HAP-1 (cell line): ENCODE measurements at regions not wholly inside any gene's neighbourhood (a gene's known extent, or its start where the extent isn't known, plus 50 kb on each side); places are given as distances from the start of the nearest gene placed in this dataset.
"Not testable (repeated sequence)": the region's sequence is repeated elsewhere in the genome, so short reads cannot be mapped to it uniquely, and the experiment has no call there.

Experiments
- DNase-seq, 2 experiments: peaks; one replicate each; pipeline ENCODE4 v3.0.0-alpha.2; 2016 to 2020; ENCODE audit warnings: low spot score in 2 of 2
- H3K27me3 ChIP-seq: fragments of 250-450 bp; sonication (Bioruptor Pico); 2 replicates; pipeline ENCODE4 v1.5.1; 2020; ENCODE audit warnings: low read depth, mild to moderate bottlenecking, moderate library complexity
- H3K36me3 ChIP-seq: fragments of 250-450 bp; sonication (Bioruptor Pico); replicated peaks from 2 replicates; pipeline ENCODE4 v1.5.1; 2020; ENCODE audit warnings: mild to moderate bottlenecking
- H3K4me1 ChIP-seq: fragments of 250-450 bp; sonication (Bioruptor Pico); 2 replicates; pipeline ENCODE4 v1.5.1; 2020; ENCODE audit warnings: mild to moderate bottlenecking
- H3K4me3 ChIP-seq: fragments of 250-450 bp; sonication (Bioruptor Pico); 2 replicates; pipeline ENCODE4 v1.5.1; 2020; ENCODE audit warnings: mild to moderate bottlenecking, moderate library complexity
- H3K9me3 ChIP-seq: fragments of 250-450 bp; sonication (Bioruptor Pico); 2 replicates; pipeline ENCODE4 v1.5.1; 2020; ENCODE audit warnings: mild to moderate bottlenecking, moderate library complexity
- in situ Hi-C: fragments of 300-500 bp; cut with MboI; formaldehyde crosslinking; loops from 3 replicates; pipeline ENCODE4 v1.14.3; 2020; ENCODE audit warnings: low sequenced_read_pairs, inconsistent platforms, mixed read lengths

DNA sequence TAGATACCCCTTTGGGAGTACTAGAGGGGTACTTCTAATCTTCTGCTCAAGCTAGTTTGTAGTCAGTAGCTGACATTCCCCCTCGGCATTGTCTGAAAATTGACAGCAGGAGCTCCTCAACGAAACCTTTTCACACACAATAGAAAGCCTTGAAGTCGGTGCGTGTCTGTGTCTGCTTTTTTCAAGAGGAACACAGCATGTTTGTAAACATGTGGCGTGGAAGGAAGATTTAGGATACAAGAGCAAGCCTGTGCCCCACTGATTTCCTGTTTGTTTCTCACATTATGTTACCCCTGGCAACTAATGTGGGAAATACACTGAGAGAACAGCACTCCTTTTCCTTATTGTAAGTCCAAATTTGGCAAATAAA is 252.6 kb downstream of the ANKRD50 start:
- in situ Hi-C loops, result no loop called here
- peak in 1 of 2 experiments; percentile 39 for DNase-seq

GRCh38 chr4:124461592-124461991 is 250.9 kb downstream of the ANKRD50 start:
- peak in 1 of 2 experiments; percentile 46 for DNase-seq
- H3K9me3 ChIP-seq, H3K27me3 ChIP-seq, H3K4me3 ChIP-seq, H3K36me3 ChIP-seq, H3K4me1 ChIP-seq, in situ Hi-C loops: not testable (repeated sequence)

More for the DNA sequence above, 252.6 kb downstream of the ANKRD50 start:
- Histone ChIP-seq H3K36me3 (no peaks in the 10 kb centered on the region), H3K4me1 (peaks cover 2% of the 10 kb centered on the region; the same call in 1 of the 2 replicates), H3K4me3 (no peak overlapping the region), H3K27me3 (no peaks in the 10 kb centered on the region), H3K9me3 (peaks cover 7% of the 10 kb centered on the region; the same call in 1 of the 2 replicates)

- Histone ChIP-seq H3K4me1 (peaks cover 2% of the 10 kb centered on the region; the same call in 1 of the 2 replicates), H3K4me3 (no peak overlapping the region), H3K9me3 (peaks cover 7% of the 10 kb centered on the region; the same call in 1 of the 2 replicates), H3K27me3 (no peaks in the 10 kb centered on the region; the same call in 1 of the 2 replicates), H3K36me3 (no peaks in the 10 kb centered on the region)
- DNase-seq, result no peak
- in situ Hi-C loops, result no loop called here
Measured at GRCh38 chr4:124462954-124463828, 249.3 kb downstream of the ANKRD50 start.

- Histone ChIP-seq H3K9me3 (peaks cover 7% of the 10 kb centered on the region; the same call in 1 of the 2 replicates), H3K4me3 (no peak overlapping the region), H3K4me1 (no peaks in the 10 kb centered on the region), H3K27me3 (no peaks in the 10 kb centered on the region; the same call in 1 of the 2 replicates), H3K36me3 (no peaks in the 10 kb centered on the region)
- no peak for DNase-seq
- in situ Hi-C loops, result no loop called here
Measured at GRCh38 chr4:124464836-124465235, 247.7 kb downstream of the ANKRD50 start.

DNA sequence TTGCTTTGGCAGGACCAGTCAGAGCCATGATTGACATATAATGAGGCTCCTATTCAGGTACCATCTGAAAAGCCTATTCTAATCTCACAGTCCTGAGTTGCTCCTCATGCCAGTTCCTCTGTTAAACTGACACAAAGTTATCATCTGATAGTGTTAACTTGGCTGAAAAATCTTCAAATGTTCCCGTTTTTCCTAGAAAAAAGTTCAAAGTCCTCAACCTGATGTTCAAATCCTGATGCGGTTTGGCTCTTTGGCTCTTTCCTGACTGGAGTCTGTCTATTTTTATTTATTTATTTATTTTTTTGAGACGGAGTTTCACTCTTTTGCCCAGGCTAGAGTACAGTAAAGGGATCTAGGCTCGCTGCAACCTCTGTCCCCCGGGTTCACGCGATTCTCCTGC is 244.2 kb downstream of the ANKRD50 start:
- Histone ChIP-seq H3K4me1 (no peaks in the 10 kb centered on the region), H3K9me3 (peaks cover 3% of the 10 kb centered on the region), H3K4me3 (no peak overlapping the region), H3K27me3 (no peaks in the 10 kb centered on the region; the same call in 1 of the 2 replicates), H3K36me3 (no peaks in the 10 kb centered on the region)
- in situ Hi-C loops, result no loop called here
- no peak for DNase-seq

DNA sequence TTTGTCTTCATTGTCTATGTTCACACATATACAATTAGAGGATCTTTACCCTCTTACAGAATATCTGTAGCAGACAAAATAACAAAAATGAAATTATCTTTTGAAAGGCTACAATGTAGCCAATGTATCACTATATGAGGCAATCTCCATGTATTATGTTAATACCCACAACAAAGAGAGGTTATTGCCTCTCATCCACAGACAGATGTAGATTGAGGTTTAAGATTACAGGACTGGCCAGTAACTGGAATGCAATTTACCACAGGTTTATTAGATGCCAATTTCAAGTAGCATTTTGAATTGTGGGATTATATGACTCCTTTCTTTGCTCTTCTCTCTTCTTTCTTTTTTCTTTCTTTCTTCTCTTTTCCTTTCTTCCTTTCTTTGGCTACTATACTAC is 242.6 kb downstream of the ANKRD50 start:
- in situ Hi-C loops, result no loop called here
- DNase-seq, result no peak
- Histone ChIP-seq H3K4me3 (no peak overlapping the region), H3K4me1 (no peaks in the 10 kb centered on the region), H3K36me3 (no peaks in the 10 kb centered on the region), H3K27me3 (no peaks in the 10 kb centered on the region; the same call in 1 of the 2 replicates), H3K9me3 (peaks cover 3% of the 10 kb centered on the region)

- no peak for DNase-seq
- in situ Hi-C loops, result no loop called here
- Histone ChIP-seq H3K9me3 (no peaks in the 10 kb centered on the region), H3K36me3 (no peaks in the 10 kb centered on the region), H3K4me1 (peaks cover 9% of the 10 kb centered on the region), H3K27me3 (no peaks in the 10 kb centered on the region), H3K4me3 (no peak overlapping the region)
Measured at GRCh38 chr4:124478470-124478869, 234.1 kb downstream of the ANKRD50 start.

- in situ Hi-C loops, result no loop called here
- Histone ChIP-seq H3K36me3 (no peaks in the 10 kb centered on the region), H3K27me3 (no peaks in the 10 kb centered on the region), H3K4me1 (peaks cover 9% of the 10 kb centered on the region), H3K4me3 (no peak overlapping the region), H3K9me3 (no peaks in the 10 kb centered on the region)
- DNase-seq, result no peak
Measured at GRCh38 chr4:124480061-124480460, 232.5 kb downstream of the ANKRD50 start.

GRCh38 chr4:124481123-124481522 is 231.4 kb downstream of the ANKRD50 start:
- in situ Hi-C loops, result no loop called here
- Histone ChIP-seq H3K36me3 (no peaks in the 10 kb centered on the region), H3K4me1 (peaks cover 9% of the 10 kb centered on the region), H3K9me3 (no peaks in the 10 kb centered on the region), H3K4me3 (no peak overlapping the region), H3K27me3 (no peaks in the 10 kb centered on the region)
- DNase-seq, result no peak

DNA sequence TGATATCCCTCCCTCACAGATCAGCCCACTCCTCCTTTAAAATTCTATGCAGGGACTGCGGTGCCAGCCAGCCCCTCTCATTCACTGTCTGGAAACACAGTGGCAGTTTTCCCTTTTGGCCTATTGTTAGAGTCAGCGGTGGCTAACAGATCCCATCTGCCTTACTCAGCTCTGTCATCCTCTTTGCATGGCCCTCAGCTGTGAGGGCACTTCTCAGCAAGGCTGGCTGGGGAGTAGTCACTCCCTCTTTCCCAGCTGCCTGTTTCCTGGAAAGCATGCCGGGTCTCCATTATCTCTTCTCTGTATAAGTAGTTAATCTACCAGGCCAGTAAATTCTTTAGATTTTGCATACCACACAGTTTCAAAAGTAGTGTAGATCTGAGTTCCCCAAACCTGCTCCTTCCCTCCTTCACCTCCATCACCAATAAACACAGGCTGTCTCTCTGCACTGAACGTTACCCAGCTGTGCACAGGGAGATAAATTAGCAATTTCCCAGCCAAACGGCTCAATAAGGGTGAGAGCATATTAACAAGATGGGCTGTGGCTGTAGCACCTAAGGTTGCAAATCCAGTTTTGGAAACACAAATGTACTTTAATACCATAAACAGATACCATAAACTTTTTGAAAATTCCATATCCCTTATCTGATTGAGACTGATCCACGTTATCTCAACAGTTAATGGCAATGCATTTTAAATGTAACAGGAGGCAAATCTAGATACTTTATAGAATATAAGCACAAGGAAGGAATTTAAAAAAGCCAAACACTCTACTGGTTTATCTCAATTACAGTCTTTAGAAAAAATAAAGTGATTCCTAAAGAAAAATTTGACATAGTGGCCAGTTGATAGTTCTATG is 229.3 kb downstream of the ANKRD50 start:
- H3K36me3 ChIP-seq, result no peaks in the 10 kb centered on the region
- no peaks in the 10 kb centered on the region for H3K27me3 ChIP-seq
- in situ Hi-C loops, result no loop called here
- no peaks in the 10 kb centered on the region for H3K9me3 ChIP-seq
- no peak overlapping the region for H3K4me3 ChIP-seq
- no peaks in the 10 kb centered on the region for H3K4me1 ChIP-seq
- peak in 1 of 2 experiments; percentile 11 for DNase-seq

DNA sequence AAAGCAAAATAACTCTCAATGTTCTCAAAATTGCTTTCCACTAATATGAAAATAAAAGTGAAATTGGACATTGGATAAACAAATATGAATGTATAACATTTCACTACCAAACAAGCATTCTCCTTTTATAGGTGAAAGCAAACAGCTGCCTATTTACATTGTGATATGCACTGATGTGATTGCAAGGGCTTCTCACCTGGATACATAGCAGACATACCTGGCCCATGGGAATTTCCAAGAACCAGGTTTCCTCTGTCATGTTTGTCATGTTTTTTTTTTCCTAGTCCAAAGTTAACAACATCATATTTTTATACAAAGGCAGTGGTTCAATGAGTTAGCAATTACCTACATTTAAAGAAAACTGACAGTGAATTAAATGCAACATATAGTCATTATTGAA is 228.5 kb downstream of the ANKRD50 start:
- in situ Hi-C loops, result no loop called here
- no peak for DNase-seq
- Histone ChIP-seq H3K4me1 (no peaks in the 10 kb centered on the region), H3K9me3 (no peaks in the 10 kb centered on the region), H3K27me3 (no peaks in the 10 kb centered on the region), H3K4me3 (no peak overlapping the region), H3K36me3 (no peaks in the 10 kb centered on the region)

DNA sequence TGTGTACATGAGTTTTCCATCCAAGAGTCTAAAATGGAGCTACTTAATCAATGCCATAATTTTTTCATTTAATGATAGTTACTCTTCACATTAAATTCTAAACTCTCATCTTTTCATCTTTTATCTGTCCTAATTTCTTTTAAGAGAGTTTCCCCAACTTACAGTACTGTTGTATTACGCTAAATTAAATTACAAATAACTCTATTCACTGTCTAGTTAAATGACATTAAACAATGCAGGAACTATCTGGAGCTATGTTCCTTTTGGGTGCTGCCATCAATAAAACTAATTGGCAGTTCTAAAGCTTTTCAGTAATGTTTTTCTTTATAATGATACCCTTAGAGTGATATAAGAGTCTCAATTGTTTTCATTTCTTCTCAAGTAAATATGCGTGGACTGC is 227.6 kb downstream of the ANKRD50 start:
- Histone ChIP-seq H3K36me3 (no peaks in the 10 kb centered on the region), H3K9me3 (no peaks in the 10 kb centered on the region), H3K4me1 (peaks cover 4% of the 10 kb centered on the region; the same call in 1 of the 2 replicates), H3K27me3 (no peaks in the 10 kb centered on the region), H3K4me3 (no peak overlapping the region)
- DNase-seq, result no peak
- in situ Hi-C loops, result no loop called here

DNA sequence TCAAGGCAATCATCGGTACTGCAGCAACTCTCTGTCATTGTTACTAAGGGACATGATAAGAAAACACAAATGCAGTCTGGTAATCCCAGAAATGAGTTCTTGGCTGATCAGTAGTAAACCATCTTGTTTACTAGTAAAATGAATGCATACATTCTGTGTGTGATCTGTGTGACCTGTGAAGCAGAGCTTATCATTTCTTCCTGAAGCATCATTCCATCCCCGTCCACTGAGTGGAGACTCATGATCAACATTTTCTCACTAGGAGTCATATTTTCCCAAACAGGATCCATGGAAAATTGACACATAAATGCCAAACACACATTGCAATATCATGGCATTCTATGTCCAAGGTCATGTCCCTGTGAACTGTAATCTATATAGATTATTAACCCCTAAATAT is 226.1 kb downstream of the ANKRD50 start:
- Histone ChIP-seq H3K4me1 (peaks cover 4% of the 10 kb centered on the region; the same call in 1 of the 2 replicates), H3K4me3 (no peak overlapping the region), H3K36me3 (no peaks in the 10 kb centered on the region), H3K27me3 (no peaks in the 10 kb centered on the region), H3K9me3 (no peaks in the 10 kb centered on the region)
- in situ Hi-C loops, result no loop called here
- no peak for DNase-seq

GRCh38 chr4:124487651-124488050 is 224.9 kb downstream of the ANKRD50 start:
- in situ Hi-C loops, result no loop called here
- Histone ChIP-seq H3K27me3 (no peaks in the 10 kb centered on the region), H3K36me3 (no peaks in the 10 kb centered on the region), H3K4me1 (peaks cover 4% of the 10 kb centered on the region; the same call in 1 of the 2 replicates), H3K4me3 (no peak overlapping the region), H3K9me3 (no peaks in the 10 kb centered on the region)
- no peak for DNase-seq
